ENCODE measurements at regions not wholly inside any gene's neighbourhood (a gene's known extent, or its start where the extent isn't known, plus 50 kb on each side); places are given as distances from the start of the nearest gene placed in this dataset.
"Not testable (repeated sequence)": the region's sequence is repeated elsewhere in the genome, so short reads cannot be mapped to it uniquely, and the experiment has no call there.

DNA sequence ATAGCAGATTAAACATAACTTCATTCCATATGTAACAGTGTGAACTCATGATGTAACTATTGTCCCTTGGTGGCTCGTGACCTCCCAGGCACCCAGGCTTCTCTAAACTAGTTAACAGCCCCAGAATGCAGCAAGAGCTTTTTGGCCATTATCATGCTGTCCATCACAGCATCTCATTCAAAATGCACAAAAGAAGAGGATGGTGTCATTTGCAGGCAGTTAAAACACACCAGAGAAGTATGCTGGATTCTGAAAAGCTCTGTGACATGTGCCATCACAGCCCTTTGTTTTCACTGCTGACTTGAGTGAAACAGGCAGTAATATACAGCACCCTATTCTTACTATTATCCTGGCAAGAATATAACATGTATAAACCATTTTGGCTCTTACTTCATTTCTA lies 117.6 kb upstream of the CHMP2B start (continued):
- TF ChIP-seq ZNF138 (tag by site-specific recombination; IDR thresholded peaks at IDR 0.05; ENCODE audit: borderline replicate concordance) (no peak), ZNF350 (tag by site-specific recombination; IDR thresholded peaks at IDR 0.05) (no peak)
- TF ChIP-seq, protein P1, sequence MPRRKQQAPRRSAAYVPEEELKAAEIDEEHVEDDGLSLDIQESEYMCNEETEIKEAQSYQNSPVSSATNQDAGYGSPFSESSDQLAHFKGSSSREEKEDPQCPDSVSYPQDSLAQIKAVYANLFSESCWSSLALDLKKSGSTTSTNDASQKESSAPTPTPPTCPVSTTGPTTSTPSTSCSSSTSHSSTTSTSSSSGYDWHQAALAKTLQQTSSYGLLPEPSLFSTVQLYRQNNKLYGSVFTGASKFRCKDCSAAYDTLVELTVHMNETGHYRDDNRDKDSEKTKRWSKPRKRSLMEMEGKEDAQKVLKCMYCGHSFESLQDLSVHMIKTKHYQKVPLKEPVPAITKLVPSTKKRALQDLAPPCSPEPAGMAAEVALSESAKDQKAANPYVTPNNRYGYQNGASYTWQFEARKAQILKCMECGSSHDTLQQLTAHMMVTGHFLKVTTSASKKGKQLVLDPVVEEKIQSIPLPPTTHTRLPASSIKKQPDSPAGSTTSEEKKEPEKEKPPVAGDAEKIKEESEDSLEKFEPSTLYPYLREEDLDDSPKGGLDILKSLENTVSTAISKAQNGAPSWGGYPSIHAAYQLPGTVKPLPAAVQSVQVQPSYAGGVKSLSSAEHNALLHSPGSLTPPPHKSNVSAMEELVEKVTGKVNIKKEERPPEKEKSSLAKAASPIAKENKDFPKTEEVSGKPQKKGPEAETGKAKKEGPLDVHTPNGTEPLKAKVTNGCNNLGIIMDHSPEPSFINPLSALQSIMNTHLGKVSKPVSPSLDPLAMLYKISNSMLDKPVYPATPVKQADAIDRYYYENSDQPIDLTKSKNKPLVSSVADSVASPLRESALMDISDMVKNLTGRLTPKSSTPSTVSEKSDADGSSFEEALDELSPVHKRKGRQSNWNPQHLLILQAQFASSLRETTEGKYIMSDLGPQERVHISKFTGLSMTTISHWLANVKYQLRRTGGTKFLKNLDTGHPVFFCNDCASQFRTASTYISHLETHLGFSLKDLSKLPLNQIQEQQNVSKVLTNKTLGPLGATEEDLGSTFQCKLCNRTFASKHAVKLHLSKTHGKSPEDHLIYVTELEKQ (tag by site-specific recombination; IDR thresholded peaks at IDR 0.05; ENCODE audit: borderline replicate concordance): no peak

DNA sequence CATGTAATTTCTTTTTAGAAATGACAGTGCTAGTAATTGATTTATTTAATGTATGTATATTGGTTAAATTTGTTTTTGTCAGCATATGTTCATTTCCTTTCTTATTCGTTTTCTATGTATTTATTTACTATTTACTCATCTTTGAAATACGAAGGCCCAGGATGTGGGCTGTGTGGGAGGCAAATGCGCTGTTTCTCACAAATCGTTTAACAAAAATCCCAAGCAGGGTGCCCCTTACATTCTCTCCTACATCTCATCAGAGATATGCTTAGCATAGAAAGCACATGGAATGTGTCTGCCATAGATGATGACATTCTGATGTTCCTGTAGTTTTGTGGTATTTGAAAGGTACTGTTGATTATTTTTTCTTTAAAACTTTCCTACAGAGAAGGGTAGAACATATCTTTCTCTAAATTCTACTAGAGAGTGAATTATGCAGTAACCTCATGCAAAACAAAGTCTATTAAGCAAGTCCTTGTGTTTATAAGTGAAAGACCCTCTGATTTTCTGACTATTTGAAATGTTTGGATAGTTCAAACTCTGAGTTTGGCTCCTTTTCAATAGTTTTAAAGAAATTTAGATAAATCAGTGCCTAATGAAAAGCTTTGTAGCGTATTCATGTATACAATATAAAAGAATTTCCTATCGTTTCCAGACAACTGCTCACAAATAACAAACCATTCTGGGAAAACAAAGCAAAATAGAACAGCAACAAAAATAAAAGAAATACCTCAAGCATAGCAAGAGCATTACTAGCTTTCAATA lies 111.1 kb upstream of the VGLL3 start:
- ChIA-PET POLR2A (no interaction called here), CTCF (no interaction called here)
- no peaks in the 10 kb centered on the region for H3K9me3 ChIP-seq (ENCODE audit: control insufficient read depth, insufficient read depth, low read depth, low read length)
- no peaks in the 10 kb centered on the region for H3K4me1 ChIP-seq (ENCODE audit: control insufficient read depth, insufficient read depth, low read length)
- H3K27ac ChIP-seq (ENCODE audit: extremely low read depth, low read depth, low read length): no peak overlapping the region
- TF ChIP-seq WT1 (tag by site-specific recombination; IDR thresholded peaks at IDR 0.05) (no peak), ZNF600 (tag by site-specific recombination; IDR thresholded peaks at IDR 0.05) (no peak), ZNF202 (tag by site-specific recombination; IDR thresholded peaks at IDR 0.05; ENCODE audit: borderline replicate concordance) (no peak), ZNF610 (tag by site-specific recombination; IDR thresholded peaks at IDR 0.05; ENCODE audit: borderline replicate concordance) (no peak)
- TF ChIP-seq, protein P2, sequence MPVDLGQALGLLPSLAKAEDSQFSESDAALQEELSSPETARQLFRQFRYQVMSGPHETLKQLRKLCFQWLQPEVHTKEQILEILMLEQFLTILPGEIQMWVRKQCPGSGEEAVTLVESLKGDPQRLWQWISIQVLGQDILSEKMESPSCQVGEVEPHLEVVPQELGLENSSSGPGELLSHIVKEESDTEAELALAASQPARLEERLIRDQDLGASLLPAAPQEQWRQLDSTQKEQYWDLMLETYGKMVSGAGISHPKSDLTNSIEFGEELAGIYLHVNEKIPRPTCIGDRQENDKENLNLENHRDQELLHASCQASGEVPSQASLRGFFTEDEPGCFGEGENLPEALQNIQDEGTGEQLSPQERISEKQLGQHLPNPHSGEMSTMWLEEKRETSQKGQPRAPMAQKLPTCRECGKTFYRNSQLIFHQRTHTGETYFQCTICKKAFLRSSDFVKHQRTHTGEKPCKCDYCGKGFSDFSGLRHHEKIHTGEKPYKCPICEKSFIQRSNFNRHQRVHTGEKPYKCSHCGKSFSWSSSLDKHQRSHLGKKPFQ (tag by site-specific recombination; IDR thresholded peaks at IDR 0.05): no peak
- no peaks in the 10 kb centered on the region for H3K36me3 ChIP-seq (ENCODE audit: control insufficient read depth in 2 of 2, insufficient read depth in 1 of 2, low read length in 2 of 2)
- H3K4me3 ChIP-seq (ENCODE audit: low read depth, low read length): no peak overlapping the region

DNA sequence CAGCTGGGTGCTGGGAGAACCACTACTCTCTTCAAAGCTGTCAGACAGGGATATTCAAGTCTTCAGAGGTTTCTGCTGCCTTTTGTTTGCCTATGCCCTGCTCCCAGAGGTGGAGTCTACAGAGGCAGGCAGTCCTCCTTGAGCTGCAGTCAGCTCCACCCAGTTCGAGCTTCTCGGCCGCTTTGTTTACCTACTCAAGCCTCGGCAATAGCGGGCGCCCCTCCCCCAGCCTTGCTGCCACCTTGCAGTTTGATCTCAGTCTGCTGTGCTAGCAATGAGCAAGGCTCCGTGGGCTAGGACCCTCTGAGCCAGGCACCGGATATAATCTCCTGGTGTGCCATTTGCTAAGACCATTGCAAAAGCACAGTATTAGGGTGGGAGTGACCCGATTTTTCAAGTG lies 106.8 kb upstream of the VGLL3 start:
- H3K36me3 ChIP-seq (ENCODE audit: control insufficient read depth in 2 of 2, insufficient read depth in 1 of 2, low read length in 2 of 2); CTCF ChIA-PET; POLR2A ChIA-PET; H3K4me1 ChIP-seq (ENCODE audit: control insufficient read depth, insufficient read depth, low read length); H3K4me3 ChIP-seq (ENCODE audit: low read depth, low read length); H3K27ac ChIP-seq (ENCODE audit: extremely low read depth, low read depth, low read length); H3K9me3 ChIP-seq (ENCODE audit: control insufficient read depth, insufficient read depth, low read depth, low read length): not testable (repeated sequence)

DNA sequence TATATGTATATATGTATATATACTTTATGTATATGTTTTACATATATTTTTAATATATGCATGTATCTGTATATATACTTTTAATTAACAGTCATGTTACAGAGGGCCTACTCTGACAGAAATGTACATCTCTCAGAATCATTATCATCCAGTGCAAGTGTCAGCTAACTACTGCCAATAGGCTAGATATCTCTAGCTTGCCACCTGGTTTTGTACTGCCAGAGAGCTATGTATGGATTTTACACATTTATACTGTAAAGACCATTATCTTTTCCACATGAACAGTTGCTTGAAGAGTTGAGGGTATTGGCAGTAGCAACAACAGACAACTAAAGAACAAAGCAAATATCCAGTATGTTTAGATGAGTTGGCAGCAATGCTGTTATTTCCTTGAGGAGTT lies 99.7 kb upstream of the VGLL3 start:
- H3K9me3 ChIP-seq (ENCODE audit: control insufficient read depth, insufficient read depth, low read depth, low read length): no peaks in the 10 kb centered on the region
- CTCF ChIA-PET: no interaction called here
- H3K36me3 ChIP-seq (ENCODE audit: control insufficient read depth in 2 of 2, insufficient read depth in 1 of 2, low read length in 2 of 2): no peaks in the 10 kb centered on the region
- no peak overlapping the region for H3K4me3 ChIP-seq (ENCODE audit: low read depth, low read length)
- no peaks in the 10 kb centered on the region for H3K4me1 ChIP-seq (ENCODE audit: control insufficient read depth, insufficient read depth, low read length)
- POLR2A ChIA-PET: no interaction called here
- no peak overlapping the region for H3K27ac ChIP-seq (ENCODE audit: extremely low read depth, low read depth, low read length)
- no peak for TF ChIP-seq ZNF292 (tag by site-specific recombination; IDR thresholded peaks at IDR 0.05; ENCODE audit: borderline replicate concordance, low read depth)
- TF ChIP-seq SP2 (tag by site-specific recombination; IDR thresholded peaks at IDR 0.05): no peak
- TF ChIP-seq ZBTB7A (tag by site-specific recombination; IDR thresholded peaks at IDR 0.05; ENCODE audit: low read depth): no peak
- TF ChIP-seq ZNF658 (tag by site-specific recombination; IDR thresholded peaks at IDR 0.05): no peak
- TF ChIP-seq GLIS1 (tag by site-specific recombination; IDR thresholded peaks at IDR 0.05): no peak
- TF ChIP-seq IKZF3 (tag by site-specific recombination; IDR thresholded peaks at IDR 0.05): no peak
- TF ChIP-seq ZNF596 (tag by site-specific recombination; IDR thresholded peaks at IDR 0.05): no peak
- TF ChIP-seq KLF16 (tag by site-specific recombination; IDR thresholded peaks at IDR 0.05): no peak
- no peak for TF ChIP-seq YY2 (tag by site-specific recombination; IDR thresholded peaks at IDR 0.05)
- TF ChIP-seq, protein P3, sequence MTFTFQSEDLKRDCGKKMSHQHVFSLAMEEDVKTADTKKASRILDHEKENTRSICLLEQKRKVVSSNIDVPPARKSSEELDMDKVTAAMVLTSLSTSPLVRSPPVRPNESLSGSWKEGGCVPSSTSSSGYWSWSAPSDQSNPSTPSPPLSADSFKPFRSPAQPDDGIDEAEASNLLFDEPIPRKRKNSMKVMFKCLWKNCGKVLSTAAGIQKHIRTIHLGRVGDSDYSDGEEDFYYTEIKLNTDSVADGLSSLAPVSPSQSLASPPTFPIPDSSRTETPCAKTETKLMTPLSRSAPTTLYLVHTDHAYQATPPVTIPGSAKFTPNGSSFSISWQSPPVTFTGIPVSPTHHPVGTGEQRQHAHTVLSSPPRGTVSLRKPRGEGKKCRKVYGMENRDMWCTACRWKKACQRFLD (tag by site-specific recombination; IDR thresholded peaks at IDR 0.05): no peak
